Ishikawa (cell line): ENCODE measurements at regions not wholly inside any gene's neighbourhood (a gene's known extent, or its start where the extent isn't known, plus 50 kb on each side); places are given as distances from the start of the nearest gene placed in this dataset.
A peak's percentile ranks its signal among the peaks of the same experiment; 100 is the strongest.

Experiments used
- CEBPB ChIP-seq: IDR thresholded peaks from 2 replicates; pipeline ENCODE4 v1.6.1; 2012
- CREB1 ChIP-seq: IDR thresholded peaks from 2 replicates; pipeline ENCODE4 v1.6.1; 2012; ENCODE audit warnings: low read depth
- EGR1 ChIP-seq: IDR thresholded peaks from 2 replicates; pipeline ENCODE4 v1.6.1; 2012
- EP300 ChIP-seq: IDR thresholded peaks from 2 replicates; pipeline ENCODE4 v1.6.1; 2012; ENCODE audit warnings: borderline replicate concordance
- FOXM1 ChIP-seq: IDR thresholded peaks from 2 replicates; pipeline ENCODE4 v1.6.1; 2012; ENCODE audit warnings: low read depth, borderline replicate concordance
- NFIC ChIP-seq: IDR thresholded peaks from 2 replicates; pipeline ENCODE4 v1.6.1; 2012
- RAD21 ChIP-seq: IDR thresholded peaks from 2 replicates; pipeline ENCODE4 v1.6.1; 2012; ENCODE audit warnings: low read depth
- TAF1 ChIP-seq: IDR thresholded peaks from 2 replicates; pipeline ENCODE4 v1.6.1; 2012; ENCODE audit warnings: low read depth, mild to moderate bottlenecking
- TCF12 ChIP-seq: IDR thresholded peaks from 2 replicates; pipeline ENCODE4 v1.6.1; 2012; ENCODE audit warnings: low read depth
- TEAD4 ChIP-seq: IDR thresholded peaks from 2 replicates; pipeline ENCODE4 v1.6.1; 2012
- YY1 ChIP-seq: IDR thresholded peaks from 2 replicates; pipeline ENCODE4 v1.6.1; 2012; ENCODE audit warnings: low read depth
- ZBTB7A ChIP-seq: IDR thresholded peaks from 2 replicates; pipeline ENCODE4 v1.6.1; 2012; ENCODE audit warnings: low read depth
- TF ChIP-seq, protein P1 (sequence below): IDR thresholded peaks from 2 replicates; pipeline ENCODE4 v1.6.1; 2012
- TF ChIP-seq, protein P2 (sequence below): IDR thresholded peaks from 2 replicates; pipeline ENCODE4 v1.6.1; 2012
- TF ChIP-seq, protein P3 (sequence below): IDR thresholded peaks from 2 replicates; pipeline ENCODE4 v1.6.1; 2012; ENCODE audit warnings: low read depth, mild to moderate bottlenecking

DNA sequence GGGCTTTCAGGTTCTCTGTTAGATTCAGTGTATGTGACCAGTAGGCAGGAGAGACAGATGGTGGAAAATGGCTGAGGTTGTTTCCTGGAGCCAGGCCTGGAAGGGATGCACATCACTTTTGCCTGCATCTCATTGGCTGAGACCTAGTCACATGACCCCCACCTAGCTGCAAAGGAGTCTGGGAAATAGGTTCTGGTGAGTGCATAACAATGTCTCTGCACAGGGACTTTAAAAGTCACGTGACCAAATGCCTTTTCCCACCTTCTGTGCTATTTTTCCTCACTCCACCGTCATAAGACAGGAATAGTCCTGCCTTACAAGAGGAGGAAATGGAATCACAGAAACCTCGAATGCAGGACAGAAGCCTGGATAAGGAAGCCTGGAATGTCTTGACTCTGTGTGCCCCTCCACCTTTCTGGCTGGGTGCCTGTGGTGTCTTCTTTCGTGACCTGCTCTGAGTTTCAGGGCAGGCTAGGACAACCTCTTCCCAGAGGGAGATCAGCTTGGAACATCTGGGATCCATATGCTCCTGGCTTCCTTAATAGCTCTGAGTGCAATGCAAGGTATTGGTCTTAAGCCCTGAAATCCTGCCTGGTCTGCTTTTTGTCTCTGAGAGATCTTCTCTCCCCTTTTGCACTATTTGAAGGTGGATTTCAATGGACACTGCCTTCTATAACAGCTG, 139.9 kb upstream of the ZNF438 start:
- TF ChIP-seq, protein P1, sequence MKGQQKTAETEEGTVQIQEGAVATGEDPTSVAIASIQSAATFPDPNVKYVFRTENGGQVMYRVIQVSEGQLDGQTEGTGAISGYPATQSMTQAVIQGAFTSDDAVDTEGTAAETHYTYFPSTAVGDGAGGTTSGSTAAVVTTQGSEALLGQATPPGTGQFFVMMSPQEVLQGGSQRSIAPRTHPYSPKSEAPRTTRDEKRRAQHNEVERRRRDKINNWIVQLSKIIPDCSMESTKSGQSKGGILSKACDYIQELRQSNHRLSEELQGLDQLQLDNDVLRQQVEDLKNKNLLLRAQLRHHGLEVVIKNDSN, result peak; percentile 23; the same call in 1 of the 2 replicates
- no peak for TF ChIP-seq FOXM1

DNA sequence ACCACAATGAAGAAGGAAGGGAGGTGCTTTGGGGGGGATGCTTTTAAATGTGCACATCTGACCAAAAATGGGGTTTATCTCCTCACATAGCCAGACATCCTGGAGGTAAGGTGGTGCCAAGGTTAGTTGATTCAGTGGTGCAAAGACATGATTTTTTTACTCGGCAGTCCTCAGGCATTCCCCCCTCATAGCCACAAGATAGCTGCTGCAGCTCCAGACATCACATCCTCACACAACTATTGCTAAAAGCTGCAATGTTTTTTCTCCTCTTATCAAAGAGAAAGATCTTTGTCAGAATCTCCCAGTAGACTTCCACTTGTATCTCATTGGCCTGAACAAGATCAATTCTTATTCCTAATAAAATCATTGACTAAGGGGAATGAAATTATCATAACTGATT, 141.3 kb upstream of the ZNF438 start:
- no peak for TF ChIP-seq ZBTB7A
- TF ChIP-seq FOXM1, result no peak
- no peak for TF ChIP-seq TCF12

DNA sequence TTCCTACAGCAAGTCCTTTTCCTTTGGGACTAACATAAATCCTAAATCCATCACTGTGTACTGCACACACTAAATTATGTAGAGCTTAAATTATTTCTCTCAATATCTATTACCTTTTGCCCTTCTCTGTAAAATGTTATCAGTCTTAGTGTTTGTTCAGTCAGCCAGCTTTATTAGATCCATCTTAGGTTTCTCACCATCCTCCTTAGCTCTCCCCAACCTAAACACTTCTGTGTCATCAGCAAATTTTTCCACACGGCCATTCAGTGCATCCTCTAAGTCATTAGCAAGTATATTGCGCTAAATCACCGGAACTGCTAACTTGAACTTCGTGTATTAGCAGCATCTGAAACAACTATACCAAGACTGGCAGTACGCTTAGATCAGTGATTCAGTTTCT, 142.1 kb upstream of the ZNF438 start:
- TF ChIP-seq YY1, result no peak
- no peak for TF ChIP-seq RAD21
- TF ChIP-seq, protein P2, sequence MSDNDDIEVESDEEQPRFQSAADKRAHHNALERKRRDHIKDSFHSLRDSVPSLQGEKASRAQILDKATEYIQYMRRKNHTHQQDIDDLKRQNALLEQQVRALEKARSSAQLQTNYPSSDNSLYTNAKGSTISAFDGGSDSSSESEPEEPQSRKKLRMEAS, result no peak
- no peak for TF ChIP-seq TEAD4
- TF ChIP-seq CEBPB, result no peak
- no peak for TF ChIP-seq ZBTB7A
- TF ChIP-seq, protein P1, result no peak
- TF ChIP-seq CREB1, result no peak
- TF ChIP-seq NFIC, result no peak
- no peak for TF ChIP-seq TCF12
- TF ChIP-seq, protein P3, sequence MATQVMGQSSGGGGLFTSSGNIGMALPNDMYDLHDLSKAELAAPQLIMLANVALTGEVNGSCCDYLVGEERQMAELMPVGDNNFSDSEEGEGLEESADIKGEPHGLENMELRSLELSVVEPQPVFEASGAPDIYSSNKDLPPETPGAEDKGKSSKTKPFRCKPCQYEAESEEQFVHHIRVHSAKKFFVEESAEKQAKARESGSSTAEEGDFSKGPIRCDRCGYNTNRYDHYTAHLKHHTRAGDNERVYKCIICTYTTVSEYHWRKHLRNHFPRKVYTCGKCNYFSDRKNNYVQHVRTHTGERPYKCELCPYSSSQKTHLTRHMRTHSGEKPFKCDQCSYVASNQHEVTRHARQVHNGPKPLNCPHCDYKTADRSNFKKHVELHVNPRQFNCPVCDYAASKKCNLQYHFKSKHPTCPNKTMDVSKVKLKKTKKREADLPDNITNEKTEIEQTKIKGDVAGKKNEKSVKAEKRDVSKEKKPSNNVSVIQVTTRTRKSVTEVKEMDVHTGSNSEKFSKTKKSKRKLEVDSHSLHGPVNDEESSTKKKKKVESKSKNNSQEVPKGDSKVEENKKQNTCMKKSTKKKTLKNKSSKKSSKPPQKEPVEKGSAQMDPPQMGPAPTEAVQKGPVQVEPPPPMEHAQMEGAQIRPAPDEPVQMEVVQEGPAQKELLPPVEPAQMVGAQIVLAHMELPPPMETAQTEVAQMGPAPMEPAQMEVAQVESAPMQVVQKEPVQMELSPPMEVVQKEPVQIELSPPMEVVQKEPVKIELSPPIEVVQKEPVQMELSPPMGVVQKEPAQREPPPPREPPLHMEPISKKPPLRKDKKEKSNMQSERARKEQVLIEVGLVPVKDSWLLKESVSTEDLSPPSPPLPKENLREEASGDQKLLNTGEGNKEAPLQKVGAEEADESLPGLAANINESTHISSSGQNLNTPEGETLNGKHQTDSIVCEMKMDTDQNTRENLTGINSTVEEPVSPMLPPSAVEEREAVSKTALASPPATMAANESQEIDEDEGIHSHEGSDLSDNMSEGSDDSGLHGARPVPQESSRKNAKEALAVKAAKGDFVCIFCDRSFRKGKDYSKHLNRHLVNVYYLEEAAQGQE, result no peak
- TF ChIP-seq EP300, result no peak
- no peak for TF ChIP-seq TAF1
- TF ChIP-seq EGR1, result no peak
- no peak for TF ChIP-seq FOXM1

DNA sequence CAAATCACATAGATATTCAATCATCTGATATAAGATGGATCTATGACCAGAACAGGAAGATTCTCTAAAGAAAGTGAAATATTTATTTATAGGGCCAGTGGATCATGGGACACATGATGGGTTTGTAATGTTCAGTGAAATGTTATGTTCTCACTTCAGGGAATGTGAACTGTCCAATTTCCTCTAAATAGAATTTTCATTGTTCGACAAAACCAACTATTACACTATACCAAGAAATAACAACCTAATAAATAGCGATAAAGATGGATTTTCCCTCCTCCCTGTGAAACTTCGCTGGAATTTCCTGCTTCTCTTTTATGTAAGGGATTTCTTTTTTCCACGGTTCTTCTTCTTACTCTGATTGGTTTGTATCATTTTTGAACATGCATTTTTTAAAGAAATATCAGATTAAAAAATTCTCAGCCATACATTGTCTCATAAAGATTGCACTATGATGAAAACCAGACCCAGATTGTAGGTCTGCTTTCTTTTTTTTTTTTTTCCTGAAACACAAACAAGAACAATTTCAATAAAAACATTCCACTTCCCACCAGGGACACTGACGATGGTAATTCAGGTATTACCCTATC, 139.8 kb upstream of the ZEB1 start:
- TF ChIP-seq TAF1 (no peak), EP300 (no peak), ZBTB7A (no peak), RAD21 (no peak), CREB1 (no peak), YY1 (no peak), NFIC (no peak), CEBPB (no peak), EGR1 (no peak), FOXM1 (no peak), TCF12 (no peak), TEAD4 (no peak)
- TF ChIP-seq, protein P1, result no peak
- TF ChIP-seq, protein P3, result no peak
- TF ChIP-seq, protein P2, result no peak

DNA sequence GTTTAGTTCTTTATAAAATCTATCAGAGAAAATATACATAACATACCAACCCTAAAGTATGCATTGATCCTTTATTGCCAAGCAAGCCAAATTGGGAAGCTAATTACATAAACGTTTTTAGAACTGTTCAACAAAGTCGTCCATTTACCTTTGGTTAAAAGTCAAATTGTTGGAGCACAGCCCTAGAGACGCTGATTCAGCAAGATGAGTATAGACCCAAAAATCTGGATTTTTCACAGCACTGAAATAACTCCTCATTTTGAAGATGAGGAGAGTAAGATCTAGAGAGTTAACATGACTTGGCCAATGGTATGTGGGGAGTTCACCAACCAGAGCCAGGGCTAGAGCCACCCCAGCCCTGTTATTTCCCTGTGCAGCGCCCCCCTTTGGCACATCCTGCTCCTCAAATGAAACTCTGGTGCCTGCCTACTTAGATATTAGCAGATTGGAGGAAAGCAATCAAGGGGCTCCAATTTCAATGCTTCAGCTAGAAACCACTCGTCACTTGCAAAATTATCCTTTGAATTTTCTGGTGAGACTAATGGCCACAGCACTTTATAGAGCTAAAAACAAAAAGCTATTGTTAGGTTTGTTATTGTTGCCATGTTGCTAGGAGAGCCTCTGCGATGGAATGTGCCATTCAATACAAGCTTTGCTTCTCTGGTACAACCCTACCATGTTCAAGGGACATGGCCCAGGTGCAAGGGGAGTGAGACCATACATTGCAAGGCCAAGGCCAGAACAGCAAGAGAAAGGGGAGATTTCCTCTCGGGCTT, 132.6 kb upstream of the ZEB1 start:
- TF ChIP-seq, protein P1, result no peak
- TF ChIP-seq TEAD4, result no peak
- no peak for TF ChIP-seq CREB1
- TF ChIP-seq RAD21, result 0 out of 2 replicates have a peak, but pooled peaks have one; percentile 4
